Cardiac fibroblast (primary cell): ENCODE measurements at regions not wholly inside any gene's neighbourhood (a gene's known extent, or its start where the extent isn't known, plus 50 kb on each side); places are given as distances from the start of the nearest gene placed in this dataset.

Source experiments
- DNase-seq, 2 donors: peaks; one replicate each; pipeline versions ENCODE4 v3.0.0 to v3.0.0-alpha.2; 2010; ENCODE audit warnings: low read depth in 2 of 2
- H3K4me3 ChIP-seq, 2 donors: replicated peaks in 1 of 2; 1 replicate in 1 of 2; 2 replicates in 1 of 2; pipeline ENCODE4 v1.5.1; 2011; ENCODE audit warnings: low read depth in 2 of 2, low read length in 2 of 2, mild to moderate bottlenecking in 2 of 2, moderate library complexity in 1 of 2
- TF ChIP-seq, protein P1 (sequence below): IDR thresholded peaks from one replicate; pipeline ENCODE4 v1.5.1; 2011; ENCODE audit warnings: low read depth, mild to moderate bottlenecking, low read length, inconsistent platforms

DNA sequence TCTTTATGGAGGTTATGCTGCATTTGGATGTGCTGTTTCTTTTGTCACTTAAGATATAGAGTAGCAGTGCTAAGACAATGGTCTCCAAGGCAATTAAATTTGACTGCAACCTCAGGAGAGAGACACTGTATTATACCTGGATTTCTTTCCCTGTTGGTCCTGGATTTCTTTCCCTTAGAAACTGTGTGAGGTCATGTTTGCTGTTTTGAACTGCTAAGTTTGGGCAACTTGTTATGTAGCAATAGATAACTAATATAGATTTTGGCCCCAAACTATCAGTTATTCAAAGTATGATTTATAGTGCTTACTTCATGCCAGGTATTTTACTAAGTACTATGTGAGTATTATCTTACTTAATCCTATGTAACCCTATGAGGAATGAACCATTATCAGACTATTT is 458.4 kb downstream of the HS3ST3B1 start:
- H3K4me3 ChIP-seq, result no peak overlapping the region
- DNase-seq, result no peak
- TF ChIP-seq, protein P1, sequence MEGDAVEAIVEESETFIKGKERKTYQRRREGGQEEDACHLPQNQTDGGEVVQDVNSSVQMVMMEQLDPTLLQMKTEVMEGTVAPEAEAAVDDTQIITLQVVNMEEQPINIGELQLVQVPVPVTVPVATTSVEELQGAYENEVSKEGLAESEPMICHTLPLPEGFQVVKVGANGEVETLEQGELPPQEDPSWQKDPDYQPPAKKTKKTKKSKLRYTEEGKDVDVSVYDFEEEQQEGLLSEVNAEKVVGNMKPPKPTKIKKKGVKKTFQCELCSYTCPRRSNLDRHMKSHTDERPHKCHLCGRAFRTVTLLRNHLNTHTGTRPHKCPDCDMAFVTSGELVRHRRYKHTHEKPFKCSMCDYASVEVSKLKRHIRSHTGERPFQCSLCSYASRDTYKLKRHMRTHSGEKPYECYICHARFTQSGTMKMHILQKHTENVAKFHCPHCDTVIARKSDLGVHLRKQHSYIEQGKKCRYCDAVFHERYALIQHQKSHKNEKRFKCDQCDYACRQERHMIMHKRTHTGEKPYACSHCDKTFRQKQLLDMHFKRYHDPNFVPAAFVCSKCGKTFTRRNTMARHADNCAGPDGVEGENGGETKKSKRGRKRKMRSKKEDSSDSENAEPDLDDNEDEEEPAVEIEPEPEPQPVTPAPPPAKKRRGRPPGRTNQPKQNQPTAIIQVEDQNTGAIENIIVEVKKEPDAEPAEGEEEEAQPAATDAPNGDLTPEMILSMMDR, result no peak

DNA sequence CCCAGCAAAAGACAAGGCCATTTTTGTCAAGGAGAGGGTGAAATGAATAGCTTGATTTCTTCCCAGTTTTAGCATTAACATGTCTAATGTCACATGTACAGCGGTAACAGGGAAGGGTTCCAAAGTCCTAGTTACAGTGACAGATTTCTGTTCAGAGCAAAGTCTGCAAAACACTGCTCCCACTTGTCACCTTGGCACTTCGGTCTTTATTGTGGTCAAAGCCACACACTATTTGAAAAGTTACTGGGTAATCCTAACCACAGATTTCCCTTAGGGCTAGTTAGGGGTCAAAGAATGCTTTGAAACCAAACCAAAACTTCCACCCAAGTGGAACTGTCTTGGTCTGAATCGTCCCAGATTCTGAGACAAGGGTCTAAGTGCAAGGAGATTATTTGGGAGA is 455.6 kb downstream of the HS3ST3B1 start:
- TF ChIP-seq, protein P1, result no peak
- no peak overlapping the region for H3K4me3 ChIP-seq
- DNase-seq, result no peak

DNA sequence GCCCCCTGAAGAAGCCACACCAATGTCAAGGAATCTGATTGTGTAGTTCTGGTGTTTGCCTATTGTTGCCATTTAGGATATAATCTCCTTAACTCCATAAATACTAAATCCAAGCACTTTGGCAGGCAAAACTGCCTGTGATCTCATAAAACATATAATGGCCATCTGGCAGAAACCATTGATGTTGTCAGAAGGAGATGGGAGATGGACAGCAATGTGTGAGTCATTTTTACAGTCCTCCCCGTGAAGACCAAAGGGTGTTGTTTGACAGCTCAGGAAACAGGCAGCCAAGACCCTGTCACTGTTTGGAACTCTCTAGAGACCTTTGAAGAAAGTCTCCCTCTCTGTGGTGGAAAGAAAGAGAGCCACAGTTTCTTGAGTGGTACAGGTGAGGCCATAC is 454.1 kb downstream of the HS3ST3B1 start:
- no peak for DNase-seq
- H3K4me3 ChIP-seq, result no peak overlapping the region
- TF ChIP-seq, protein P1, result no peak

DNA sequence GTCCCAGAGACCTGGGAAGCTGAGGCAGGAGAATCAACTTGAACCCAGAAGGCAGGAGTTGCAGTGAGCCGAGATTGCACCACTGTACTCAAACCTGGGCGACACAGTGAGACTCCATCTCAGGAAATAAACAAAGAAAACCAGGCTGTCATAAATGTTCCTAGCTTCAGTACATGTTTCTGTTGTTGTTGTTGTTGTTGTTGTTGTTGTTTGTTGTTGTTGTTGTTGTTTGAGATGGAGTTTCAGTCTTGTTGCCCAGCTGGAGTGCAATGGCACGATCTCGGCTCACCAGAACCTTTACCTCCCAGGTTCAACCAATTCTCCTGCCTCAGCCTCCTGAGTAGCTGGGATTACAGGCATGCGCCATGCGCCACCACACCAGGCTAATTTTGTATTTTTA is 452.5 kb downstream of the HS3ST3B1 start:
- no peak for DNase-seq
- TF ChIP-seq, protein P1, result no peak
- H3K4me3 ChIP-seq, result no peak overlapping the region

DNA sequence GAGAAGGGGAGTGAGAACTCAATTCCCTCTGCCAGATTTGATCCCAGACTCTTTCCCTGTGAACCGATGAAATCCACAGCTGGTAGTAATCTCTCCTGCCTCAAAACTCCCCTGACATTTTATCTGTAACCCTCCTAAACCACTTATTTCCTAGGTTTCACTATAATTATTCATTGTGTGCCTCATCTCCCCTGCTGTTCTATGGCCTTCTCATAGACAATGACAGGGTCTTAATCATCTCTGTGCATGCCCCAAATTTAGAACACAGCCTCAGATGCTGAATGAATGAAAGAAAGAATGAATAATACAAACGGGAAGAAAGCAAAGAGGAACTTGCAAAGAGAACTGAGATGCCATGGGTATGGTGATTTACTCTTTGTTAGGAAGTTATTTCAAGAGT is 451.1 kb downstream of the HS3ST3B1 start:
- TF ChIP-seq, protein P1, result no peak
- H3K4me3 ChIP-seq, result no peak overlapping the region
- peak in 1 of 2 donors; percentile 14 for DNase-seq

DNA sequence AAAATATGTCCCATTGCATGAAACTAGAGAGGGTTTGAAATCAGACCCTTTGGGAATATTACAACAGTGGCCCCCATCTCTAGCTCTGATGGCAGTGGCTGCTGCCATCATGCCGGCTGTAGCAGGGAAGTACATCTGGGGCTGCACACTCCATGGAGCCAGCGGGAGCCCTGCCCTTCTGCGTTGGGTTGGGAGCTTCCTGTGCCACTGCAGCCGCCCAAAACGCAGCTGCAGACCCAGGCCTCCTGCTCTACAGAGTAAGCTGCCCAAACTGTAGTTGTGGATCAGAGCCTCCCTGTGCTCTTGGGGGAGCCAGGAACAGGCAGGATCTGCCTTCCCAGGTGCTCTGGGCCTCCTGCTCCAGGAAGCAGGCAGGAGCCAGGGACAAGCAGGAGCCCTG is 450.0 kb downstream of the HS3ST3B1 start:
- TF ChIP-seq, protein P1, result no peak
- H3K4me3 ChIP-seq, result no peak overlapping the region
- no peak for DNase-seq

DNA sequence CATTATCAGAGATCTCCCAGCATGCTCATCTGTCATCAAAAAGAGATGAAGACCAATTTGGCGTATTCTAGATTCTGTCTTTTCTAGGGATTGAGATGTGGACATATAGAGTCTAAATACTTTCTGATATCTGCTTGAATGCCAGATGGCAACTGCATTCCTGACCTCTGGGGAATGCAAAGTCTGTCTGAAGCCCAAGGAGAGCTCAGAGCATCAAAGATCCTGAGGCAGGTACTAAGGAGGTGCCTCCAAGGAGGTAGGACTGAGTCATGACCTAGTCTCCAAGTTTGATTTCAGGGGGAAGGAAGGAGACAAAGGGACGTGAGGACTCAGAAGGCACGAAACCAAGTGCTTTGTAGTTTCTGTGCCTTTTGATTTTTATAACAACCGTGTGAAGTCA is 448.4 kb downstream of the HS3ST3B1 start:
- DNase-seq, result no peak
- H3K4me3 ChIP-seq, result no peak overlapping the region
- TF ChIP-seq, protein P1, result no peak
